ENCODE measurements at regions not wholly inside any gene's neighbourhood (a gene's known extent, or its start where the extent isn't known, plus 50 kb on each side); places are given as distances from the start of the nearest gene placed in this dataset.
"Not testable (repeated sequence)": the region's sequence is repeated elsewhere in the genome, so short reads cannot be mapped to it uniquely, and the experiment has no call there.

- peak; percentile 54 for DNase-seq
- in situ Hi-C loops (cut with HindIII; ENCODE audit: low pct_ligation_motif_present, low sequenced_read_pairs); H3K36me3 ChIP-seq (replicated peaks): not testable (repeated sequence)
- Histone ChIP-seq H3K27ac (peak overlapping the region; percentile 29), H3K4me3 (ENCODE audit: low read depth, low read length) (peak overlapping the region; percentile 67), H3K27me3 (replicated peaks) (peaks cover 16% of the 10 kb centered on the region)
These were observed 1609.3 kb downstream of the SPATA31A7 start for GRCh38 chr9:62798884-62799850.

DNA sequence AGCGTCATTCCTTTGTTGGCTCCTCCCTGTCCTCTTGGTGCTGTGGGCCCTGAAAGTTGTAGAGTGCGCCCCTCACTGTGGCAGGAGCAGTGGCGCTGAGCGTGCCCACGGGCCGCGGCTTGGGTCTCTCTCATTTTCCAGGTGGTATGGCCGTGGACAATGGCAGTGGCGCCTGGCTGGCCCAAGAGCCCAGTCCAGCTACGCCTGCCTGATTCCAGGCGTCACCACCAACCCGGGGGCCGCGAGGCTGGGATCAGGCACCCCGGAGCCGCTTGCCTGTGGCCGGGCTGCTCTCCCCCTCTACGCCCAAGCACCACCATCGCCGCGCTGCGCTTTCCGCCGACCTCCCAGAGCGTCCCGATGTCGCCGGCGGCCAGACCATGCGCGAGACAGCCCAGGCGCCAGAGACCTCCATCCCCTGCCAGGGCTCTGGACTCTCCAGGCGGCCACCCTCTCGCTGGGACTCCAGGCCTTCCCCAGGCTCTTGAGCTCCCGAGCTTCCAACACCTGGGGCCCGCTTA, 1610.1 kb downstream of the SPATA31A7 start:
- peak; percentile 28 for DNase-seq
- in situ Hi-C loops (cut with HindIII; ENCODE audit: low pct_ligation_motif_present, low sequenced_read_pairs); H3K36me3 ChIP-seq (replicated peaks): not testable (repeated sequence)
- H3K4me3 ChIP-seq (ENCODE audit: low read depth, low read length) = peak overlapping the region; percentile 67
- H3K27me3 ChIP-seq (replicated peaks) = peaks cover 19% of the 10 kb centered on the region
- peak overlapping the region; percentile 29 for H3K27ac ChIP-seq

GRCh38 chr9:62800451-62801371, 1610.9 kb downstream of the SPATA31A7 start:
- H3K27ac ChIP-seq; in situ Hi-C loops (cut with HindIII; ENCODE audit: low pct_ligation_motif_present, low sequenced_read_pairs); H3K36me3 ChIP-seq (replicated peaks): not testable (repeated sequence)
- H3K4me3 ChIP-seq (ENCODE audit: low read depth, low read length) = peak overlapping the region; percentile 67
- peak; percentile 44 for DNase-seq
- H3K27me3 ChIP-seq (replicated peaks) = peaks cover 19% of the 10 kb centered on the region

DNA sequence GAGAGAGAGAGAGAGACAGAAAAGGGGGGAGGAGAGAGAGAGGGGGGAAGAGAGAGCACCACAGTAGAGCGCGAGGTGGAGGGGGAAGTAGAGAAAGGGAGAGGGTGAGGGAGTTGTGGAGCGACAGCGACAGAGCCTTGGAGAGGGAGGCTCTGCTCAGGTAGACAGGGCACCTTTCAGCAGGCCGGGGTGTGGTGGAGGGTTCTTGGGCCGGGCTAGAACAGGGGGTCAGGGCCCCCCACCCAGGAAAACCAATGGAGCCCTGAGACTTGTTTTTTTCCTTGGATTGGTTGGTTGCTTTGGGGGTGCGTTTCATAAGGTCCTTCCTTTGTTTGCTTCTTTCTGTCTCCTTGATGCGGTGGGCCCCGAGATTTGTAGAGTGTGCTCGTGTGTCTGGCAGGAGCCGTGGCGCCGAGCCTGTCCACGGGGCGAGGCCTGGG, 1611.6 kb downstream of the SPATA31A7 start:
- in situ Hi-C loops (cut with HindIII; ENCODE audit: low pct_ligation_motif_present, low sequenced_read_pairs); H3K36me3 ChIP-seq (replicated peaks); DNase-seq: not testable (repeated sequence)
- H3K27ac ChIP-seq = peak overlapping the region; percentile 65
- peak overlapping the region; percentile 67 for H3K4me3 ChIP-seq (ENCODE audit: low read depth, low read length)
- peaks cover 19% of the 10 kb centered on the region for H3K27me3 ChIP-seq (replicated peaks)

DNA sequence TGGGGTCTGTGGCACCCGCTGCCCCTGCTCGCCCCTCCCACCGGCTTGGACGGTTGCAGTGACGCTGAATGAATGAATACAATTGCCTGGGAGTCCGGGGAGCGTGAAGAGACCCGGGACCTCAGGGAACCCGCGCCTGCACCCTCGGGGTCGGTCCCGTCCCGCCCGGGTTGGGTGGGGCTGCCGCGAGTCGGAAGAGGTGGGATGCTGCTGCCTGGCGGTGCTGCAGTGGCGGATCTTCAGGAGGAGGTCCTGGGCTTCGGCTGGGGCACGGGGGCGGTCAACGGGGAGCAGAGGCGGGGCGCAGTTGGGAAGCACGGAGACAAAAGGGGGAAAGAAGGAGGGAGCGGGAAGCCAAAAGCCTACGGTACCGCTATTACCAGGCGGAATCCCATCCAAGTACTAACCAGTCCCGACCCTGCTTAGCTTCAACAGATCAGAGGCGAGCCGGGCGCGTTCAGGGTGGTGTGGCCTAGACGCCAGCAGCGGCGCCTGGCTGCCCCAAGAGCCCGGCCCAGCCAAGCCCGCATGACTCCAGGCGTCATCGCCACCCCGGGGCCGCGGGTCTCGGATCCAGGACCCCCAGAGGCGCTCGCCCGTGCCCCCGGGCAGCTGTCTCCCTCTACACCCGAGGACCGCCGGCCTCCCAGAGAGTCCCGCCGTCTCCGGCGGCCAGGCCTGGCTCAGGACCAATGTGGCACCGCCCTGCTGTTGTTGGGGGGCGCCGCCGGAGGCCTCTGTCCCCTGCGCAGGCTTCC, 1612.3 kb downstream of the SPATA31A7 start:
- peak overlapping the region; percentile 67 for H3K4me3 ChIP-seq (ENCODE audit: low read depth, low read length)
- TF ChIP-seq, protein P1, sequence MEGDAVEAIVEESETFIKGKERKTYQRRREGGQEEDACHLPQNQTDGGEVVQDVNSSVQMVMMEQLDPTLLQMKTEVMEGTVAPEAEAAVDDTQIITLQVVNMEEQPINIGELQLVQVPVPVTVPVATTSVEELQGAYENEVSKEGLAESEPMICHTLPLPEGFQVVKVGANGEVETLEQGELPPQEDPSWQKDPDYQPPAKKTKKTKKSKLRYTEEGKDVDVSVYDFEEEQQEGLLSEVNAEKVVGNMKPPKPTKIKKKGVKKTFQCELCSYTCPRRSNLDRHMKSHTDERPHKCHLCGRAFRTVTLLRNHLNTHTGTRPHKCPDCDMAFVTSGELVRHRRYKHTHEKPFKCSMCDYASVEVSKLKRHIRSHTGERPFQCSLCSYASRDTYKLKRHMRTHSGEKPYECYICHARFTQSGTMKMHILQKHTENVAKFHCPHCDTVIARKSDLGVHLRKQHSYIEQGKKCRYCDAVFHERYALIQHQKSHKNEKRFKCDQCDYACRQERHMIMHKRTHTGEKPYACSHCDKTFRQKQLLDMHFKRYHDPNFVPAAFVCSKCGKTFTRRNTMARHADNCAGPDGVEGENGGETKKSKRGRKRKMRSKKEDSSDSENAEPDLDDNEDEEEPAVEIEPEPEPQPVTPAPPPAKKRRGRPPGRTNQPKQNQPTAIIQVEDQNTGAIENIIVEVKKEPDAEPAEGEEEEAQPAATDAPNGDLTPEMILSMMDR (IDR thresholded peaks at IDR 0.05; ENCODE audit: low read depth, low read length, missing control alignments) = peak; percentile 14
- peak overlapping the region; percentile 65 for H3K27ac ChIP-seq
- H3K27me3 ChIP-seq (replicated peaks) = peaks cover 19% of the 10 kb centered on the region
- in situ Hi-C loops (cut with HindIII; ENCODE audit: low pct_ligation_motif_present, low sequenced_read_pairs); H3K36me3 ChIP-seq (replicated peaks): not testable (repeated sequence)
- peak; percentile 71 for DNase-seq

DNA sequence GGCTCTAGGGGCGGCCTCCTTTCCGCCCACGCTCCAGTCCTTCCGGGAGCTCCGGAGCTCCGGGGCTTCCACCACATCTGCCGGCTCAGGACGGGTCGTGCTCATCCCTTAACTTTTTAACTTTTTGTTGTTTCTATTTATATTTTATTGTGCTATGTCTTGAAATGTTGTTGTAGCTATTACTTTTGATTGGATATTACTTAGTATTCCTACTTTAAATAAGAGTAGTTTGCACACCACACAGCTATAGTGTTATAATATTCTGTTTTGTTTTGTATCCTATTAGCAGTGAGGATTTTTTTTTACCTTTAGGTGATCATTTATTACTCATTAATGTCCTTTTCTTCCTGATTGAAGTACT, 1612.9 kb downstream of the SPATA31A7 start:
- H3K36me3 ChIP-seq (replicated peaks); in situ Hi-C loops (cut with HindIII; ENCODE audit: low pct_ligation_motif_present, low sequenced_read_pairs); DNase-seq: not testable (repeated sequence)
- Histone ChIP-seq H3K4me3 (ENCODE audit: low read depth, low read length) (peak overlapping the region; percentile 67), H3K27ac (peak overlapping the region; percentile 65), H3K27me3 (replicated peaks) (peaks cover 19% of the 10 kb centered on the region)

DNA sequence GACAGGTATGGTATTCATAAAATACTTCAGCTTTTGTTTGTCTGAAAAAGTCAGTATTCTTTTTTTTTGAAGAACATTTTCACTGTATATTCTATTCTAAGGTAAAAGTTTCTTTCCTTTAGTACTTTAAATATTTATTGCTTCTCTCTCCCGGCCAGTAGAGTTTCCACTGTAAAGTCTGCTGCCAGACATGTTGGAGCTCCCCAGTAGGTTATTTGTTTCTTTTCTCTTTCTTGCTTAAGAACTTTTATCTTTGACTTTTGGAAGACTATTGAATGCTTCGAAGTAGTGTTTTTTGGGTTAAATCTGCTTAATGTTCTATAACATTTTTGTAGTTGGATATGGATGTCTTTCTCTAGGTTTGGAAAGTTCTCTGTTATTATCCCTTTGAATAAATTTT, 1613.3 kb downstream of the SPATA31A7 start:
- H3K4me3 ChIP-seq (ENCODE audit: low read depth, low read length) = peak overlapping the region; percentile 27
- peaks cover 19% of the 10 kb centered on the region for H3K27me3 ChIP-seq (replicated peaks)

GRCh38 chr9:62804314-62804713, 1614.5 kb downstream of the SPATA31A7 start:
- H3K4me3 ChIP-seq (ENCODE audit: low read depth, low read length); DNase-seq; H3K36me3 ChIP-seq (replicated peaks); in situ Hi-C loops (cut with HindIII; ENCODE audit: low pct_ligation_motif_present, low sequenced_read_pairs); H3K27ac ChIP-seq: not testable (repeated sequence)
- H3K27me3 ChIP-seq (replicated peaks) = peaks cover 14% of the 10 kb centered on the region

More for the DNA sequence above, 1613.3 kb downstream of the SPATA31A7 start:
- H3K27ac ChIP-seq; DNase-seq; in situ Hi-C loops (cut with HindIII; ENCODE audit: low pct_ligation_motif_present, low sequenced_read_pairs); H3K36me3 ChIP-seq (replicated peaks): not testable (repeated sequence)

DNA sequence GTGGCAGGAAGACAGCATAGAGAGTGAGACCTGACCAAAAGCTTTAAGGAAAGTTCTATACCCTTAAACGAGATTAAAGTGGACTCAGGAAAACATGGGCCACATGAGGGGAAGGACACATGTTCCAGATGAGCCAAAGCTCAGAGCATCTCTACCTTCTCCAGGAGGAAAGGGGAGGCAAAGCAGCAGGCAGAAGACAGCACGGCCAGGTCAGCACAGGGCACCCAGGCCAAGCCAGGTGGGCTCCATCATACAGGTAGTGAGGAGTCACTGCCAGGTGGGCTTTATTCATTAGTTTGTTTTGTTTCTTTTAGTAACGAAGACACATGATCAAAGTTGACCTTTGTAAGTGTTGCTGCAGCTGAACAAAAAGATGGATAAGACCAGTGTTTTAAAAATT, 1617.6 kb downstream of the SPATA31A7 start:
- H3K36me3 ChIP-seq (replicated peaks); H3K4me3 ChIP-seq (ENCODE audit: low read depth, low read length); in situ Hi-C loops (cut with HindIII; ENCODE audit: low pct_ligation_motif_present, low sequenced_read_pairs); DNase-seq; H3K27me3 ChIP-seq (replicated peaks); H3K27ac ChIP-seq: not testable (repeated sequence)

GRCh38 chr9:62808081-62808480, 1618.2 kb downstream of the SPATA31A7 start:
- H3K36me3 ChIP-seq (replicated peaks); DNase-seq: not testable (repeated sequence)

DNA sequence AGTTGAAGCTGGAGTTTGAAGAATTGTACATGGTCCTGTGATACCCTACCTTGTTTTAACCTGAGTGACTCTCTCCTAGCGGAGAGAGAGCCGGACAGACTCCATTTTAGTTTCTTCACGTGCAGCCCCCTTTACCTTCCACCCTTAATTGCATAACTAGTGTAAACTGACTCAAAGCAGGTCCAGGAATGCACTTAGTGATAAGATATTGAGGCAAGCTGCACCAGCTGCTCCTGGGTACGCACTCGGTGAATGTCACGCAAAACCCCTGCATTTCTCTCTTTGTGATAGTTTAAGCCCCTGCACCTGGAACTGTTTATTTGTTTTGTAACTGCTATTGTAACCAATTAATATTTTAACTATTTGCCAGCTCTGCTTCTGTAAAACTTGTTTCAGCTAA, 1620.5 kb downstream of the SPATA31A7 start:
- H3K36me3 ChIP-seq (replicated peaks); DNase-seq; H3K27me3 ChIP-seq (replicated peaks): not testable (repeated sequence)

More at GRCh38 chr9:62808081-62808480, 1618.2 kb downstream of the SPATA31A7 start:
- H3K27me3 ChIP-seq (replicated peaks); H3K4me3 ChIP-seq (ENCODE audit: low read depth, low read length); H3K27ac ChIP-seq; in situ Hi-C loops (cut with HindIII; ENCODE audit: low pct_ligation_motif_present, low sequenced_read_pairs): not testable (repeated sequence)

DNA sequence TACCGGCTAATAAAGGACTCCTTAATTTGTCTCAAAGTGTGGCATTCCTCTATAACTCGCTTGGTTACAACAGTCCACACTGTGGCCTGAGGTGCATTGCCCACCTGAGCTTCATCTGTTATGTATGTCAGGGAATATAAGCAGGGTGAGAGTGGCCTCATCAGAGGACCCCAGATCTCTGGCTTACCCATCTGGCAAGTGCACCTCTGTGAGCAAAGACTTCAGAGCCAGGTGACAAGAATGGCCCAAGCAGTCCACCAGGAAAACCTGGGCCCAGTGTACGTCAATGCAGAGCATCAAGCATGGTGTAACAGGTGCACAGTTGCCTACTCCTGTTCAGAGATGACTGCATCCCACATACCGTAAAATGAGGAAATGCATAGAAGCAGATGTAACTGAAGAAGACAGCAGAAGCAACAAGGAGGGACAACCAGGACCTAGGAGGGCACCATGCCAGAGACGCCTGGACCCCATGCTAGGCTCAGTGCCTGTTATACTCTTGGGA, 1621.0 kb downstream of the SPATA31A7 start:
- H3K4me3 ChIP-seq (ENCODE audit: low read depth, low read length); in situ Hi-C loops (cut with HindIII; ENCODE audit: low pct_ligation_motif_present, low sequenced_read_pairs); H3K27ac ChIP-seq; H3K27me3 ChIP-seq (replicated peaks); DNase-seq; H3K36me3 ChIP-seq (replicated peaks): not testable (repeated sequence)

More for the DNA sequence above, 1620.5 kb downstream of the SPATA31A7 start:
- H3K27ac ChIP-seq; H3K4me3 ChIP-seq (ENCODE audit: low read depth, low read length); in situ Hi-C loops (cut with HindIII; ENCODE audit: low pct_ligation_motif_present, low sequenced_read_pairs): not testable (repeated sequence)

Data from brain microvascular endothelial cell (primary cell).